ENCODE measurements at regions not wholly inside any gene's neighbourhood (a gene's known extent, or its start where the extent isn't known, plus 50 kb on each side); places are given as distances from the start of the nearest gene placed in this dataset.

GRCh38 chr18:64765908-64766307, 617.0 kb upstream of the LINC00305 start:
- Histone ChIP-seq H3K9me2 (replicated peaks; ENCODE audit: insufficient read depth) (no peaks in the 10 kb centered on the region), H3K4me1 (ENCODE audit: insufficient read depth) (no peaks in the 10 kb centered on the region), H3K4me2 (no peak overlapping the region), H3K79me2 (no peaks in the 10 kb centered on the region), H3K9me3 (ENCODE audit: low read depth) (no peaks in the 10 kb centered on the region), H4K20me1 (ENCODE audit: insufficient read depth, poor library complexity, severe bottlenecking) (no peaks in the 10 kb centered on the region), H3K27me3 (no peaks in the 10 kb centered on the region), H3K27ac (no peak overlapping the region), H2AFZ (no peak overlapping the region), H3K36me3 (replicated peaks; ENCODE audit: insufficient read depth, low read depth) (no peaks in the 10 kb centered on the region), H3K4me3 (no peak overlapping the region)
- 52% methylated on average over 3 of the region's 3 CpGs for WGBS (ENCODE audit: low lambda C conversion rate, missing lambda C conversion rate)
- DNase-seq (ENCODE audit: low spot score), result no peak
- TF ChIP-seq EZH2phosphoT487 (IDR thresholded peaks at IDR 0.05; ENCODE audit: low read depth, severe bottlenecking, unreplicated experiment) (no peak), EZH2 (IDR thresholded peaks at IDR 0.05; ENCODE audit: borderline replicate concordance) (no peak), CTCF (IDR thresholded peaks at IDR 0.05; ENCODE audit: poor library complexity) (no peak)

GRCh38 chr18:64752707-64753106, 603.8 kb upstream of the LINC00305 start:
- H3K4me3 ChIP-seq, result no peak overlapping the region
- no peaks in the 10 kb centered on the region for H3K27me3 ChIP-seq
- no peaks in the 10 kb centered on the region for H3K36me3 ChIP-seq (replicated peaks; ENCODE audit: insufficient read depth, low read depth)
- no peaks in the 10 kb centered on the region for H3K9me3 ChIP-seq (ENCODE audit: low read depth)
- H3K4me1 ChIP-seq (ENCODE audit: insufficient read depth), result peaks cover 5% of the 10 kb centered on the region
- 89% methylated on average over 2 of the region's 2 CpGs for WGBS (ENCODE audit: low lambda C conversion rate, missing lambda C conversion rate)
- H4K20me1 ChIP-seq (ENCODE audit: insufficient read depth, poor library complexity, severe bottlenecking), result no peaks in the 10 kb centered on the region
- no peak overlapping the region for H3K27ac ChIP-seq
- no peaks in the 10 kb centered on the region for H3K79me2 ChIP-seq
- H3K4me2 ChIP-seq, result no peak overlapping the region
- H3K9me2 ChIP-seq (replicated peaks; ENCODE audit: insufficient read depth), result no peaks in the 10 kb centered on the region
- DNase-seq (ENCODE audit: low spot score), result no peak
- TF ChIP-seq CTCF (IDR thresholded peaks at IDR 0.05; ENCODE audit: poor library complexity) (no peak), EZH2phosphoT487 (IDR thresholded peaks at IDR 0.05; ENCODE audit: low read depth, severe bottlenecking, unreplicated experiment) (no peak), EZH2 (IDR thresholded peaks at IDR 0.05; ENCODE audit: borderline replicate concordance) (no peak)
- no peak overlapping the region for H2AFZ ChIP-seq

DNA sequence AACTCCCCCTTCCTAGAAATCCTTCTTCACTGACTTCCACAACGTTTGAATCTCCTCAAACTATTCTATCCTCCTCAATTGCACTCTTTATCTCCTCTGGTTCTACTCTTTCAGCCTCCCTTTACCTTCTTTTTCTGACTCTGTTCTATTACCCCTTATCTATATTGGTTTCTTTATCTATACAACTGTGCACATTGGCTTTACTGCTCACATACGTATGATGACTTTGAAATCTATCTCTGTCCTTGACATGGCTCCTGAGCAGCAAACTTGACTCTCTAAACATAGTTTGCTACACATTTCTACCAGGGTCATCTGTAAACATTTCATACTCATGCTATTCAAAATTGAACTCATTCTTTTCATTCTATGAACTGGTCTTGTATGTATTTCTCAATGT, 601.0 kb upstream of the LINC00305 start:
- H3K9me3 ChIP-seq (ENCODE audit: low read depth), result no peaks in the 10 kb centered on the region
- no peak overlapping the region for H3K4me3 ChIP-seq
- H3K4me2 ChIP-seq, result no peak overlapping the region
- H3K27me3 ChIP-seq, result no peaks in the 10 kb centered on the region
- no peaks in the 10 kb centered on the region for H3K36me3 ChIP-seq (replicated peaks; ENCODE audit: insufficient read depth, low read depth)
- WGBS (ENCODE audit: low lambda C conversion rate, missing lambda C conversion rate), result 48% methylated on average over 2 of the region's 2 CpGs
- H3K9me2 ChIP-seq (replicated peaks; ENCODE audit: insufficient read depth), result no peaks in the 10 kb centered on the region
- H3K27ac ChIP-seq, result no peak overlapping the region
- no peaks in the 10 kb centered on the region for H3K79me2 ChIP-seq
- H4K20me1 ChIP-seq (ENCODE audit: insufficient read depth, poor library complexity, severe bottlenecking), result no peaks in the 10 kb centered on the region
- no peak for TF ChIP-seq EZH2 (IDR thresholded peaks at IDR 0.05; ENCODE audit: borderline replicate concordance)
- no peak for TF ChIP-seq CTCF (IDR thresholded peaks at IDR 0.05; ENCODE audit: poor library complexity)
- no peak for TF ChIP-seq EZH2phosphoT487 (IDR thresholded peaks at IDR 0.05; ENCODE audit: low read depth, severe bottlenecking, unreplicated experiment)
- H3K4me1 ChIP-seq (ENCODE audit: insufficient read depth), result peaks cover 5% of the 10 kb centered on the region
- no peak for DNase-seq (ENCODE audit: low spot score)
- H2AFZ ChIP-seq, result no peak overlapping the region

DNA sequence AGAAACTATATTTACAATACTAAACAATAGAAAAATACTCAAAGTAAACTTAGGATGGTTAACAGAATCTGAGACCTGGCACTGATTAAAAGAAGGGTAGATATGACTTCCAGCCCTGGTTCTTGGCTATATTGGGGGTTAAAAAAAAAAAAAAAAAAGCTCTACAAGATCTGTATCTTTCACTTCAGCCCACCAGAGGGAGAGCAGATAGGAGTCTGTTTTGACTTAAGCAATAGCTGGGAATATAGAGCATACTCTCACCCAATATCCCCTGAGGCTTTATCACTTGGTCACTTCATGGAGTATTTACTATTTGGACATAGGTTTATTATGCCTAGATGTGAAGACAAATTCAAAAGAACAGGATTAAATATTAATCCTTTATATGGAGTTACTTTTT, 598.9 kb upstream of the LINC00305 start:
- no peaks in the 10 kb centered on the region for H3K9me3 ChIP-seq (ENCODE audit: low read depth)

More for the DNA sequence above, 598.9 kb upstream of the LINC00305 start:
- Histone ChIP-seq H3K4me1 (ENCODE audit: insufficient read depth) (peaks cover 7% of the 10 kb centered on the region), H4K20me1 (ENCODE audit: insufficient read depth, poor library complexity, severe bottlenecking) (no peaks in the 10 kb centered on the region), H3K4me2 (no peak overlapping the region), H2AFZ (no peak overlapping the region), H3K4me3 (no peak overlapping the region), H3K79me2 (no peaks in the 10 kb centered on the region), H3K27ac (no peak overlapping the region), H3K36me3 (replicated peaks; ENCODE audit: insufficient read depth, low read depth) (no peaks in the 10 kb centered on the region), H3K9me2 (replicated peaks; ENCODE audit: insufficient read depth) (no peaks in the 10 kb centered on the region), H3K27me3 (no peaks in the 10 kb centered on the region)
- TF ChIP-seq CTCF (IDR thresholded peaks at IDR 0.05; ENCODE audit: poor library complexity), result no peak
- TF ChIP-seq EZH2phosphoT487 (IDR thresholded peaks at IDR 0.05; ENCODE audit: low read depth, severe bottlenecking, unreplicated experiment), result no peak
- no peak for TF ChIP-seq EZH2 (IDR thresholded peaks at IDR 0.05; ENCODE audit: borderline replicate concordance)
- DNase-seq (ENCODE audit: low spot score), result no peak

Measured in hepatocyte (in vitro differentiated cells).